Fibroblast of lung (primary cell): ENCODE measurements at regions not wholly inside any gene's neighbourhood (a gene's known extent, or its start where the extent isn't known, plus 50 kb on each side); places are given as distances from the start of the nearest gene placed in this dataset.
"Not testable (repeated sequence)": the region's sequence is repeated elsewhere in the genome, so short reads cannot be mapped to it uniquely, and the experiment has no call there.

Experiments
- DNase-seq, 2 donors: peaks; one replicate each; pipeline versions ENCODE4 v3.0.0 to v3.0.0-alpha.2; 2010; ENCODE audit warnings: low read depth in 2 of 2
- H2AFZ ChIP-seq: 2 replicates; pipeline ENCODE4 v1.5.1; 2012; ENCODE audit warnings: low read length, control low read depth, inconsistent platforms
- H3K27ac ChIP-seq: 2 replicates; pipeline ENCODE4 v1.5.1; 2011; ENCODE audit warnings: low read length, control low read depth; ENCODE audit not compliant: insufficient read depth
- H3K27me3 ChIP-seq: 2 replicates; pipeline ENCODE4 v1.5.1; 2011; ENCODE audit warnings: mild to moderate bottlenecking, low read length; ENCODE audit not compliant: control insufficient read depth, insufficient read depth
- H3K36me3 ChIP-seq: 2 replicates; pipeline ENCODE4 v1.5.1; 2011; ENCODE audit warnings: low read length; ENCODE audit not compliant: control insufficient read depth, insufficient read depth
- H3K4me1 ChIP-seq: 2 replicates; pipeline ENCODE4 v1.5.1; 2011; ENCODE audit warnings: low read length; ENCODE audit not compliant: control insufficient read depth, insufficient read depth; ENCODE audit errors: extremely low read depth
- H3K4me2 ChIP-seq: 2 replicates; pipeline ENCODE4 v1.5.1; 2011; ENCODE audit warnings: low read length, control low read depth; ENCODE audit not compliant: insufficient read depth; ENCODE audit errors: extremely low read depth
- H3K4me3 ChIP-seq, 4 experiments: fragments of 200-600 bp in 1 of 4; sonication (generic) in 1 of 4; replicated peaks in 1 of 4; 2 replicates each; pipeline ENCODE4 v1.5.1; 2011 to 2016; ENCODE audit warnings: low read length in 4 of 4, low read depth in 3 of 4, mild to moderate bottlenecking in 3 of 4, control low read depth in 2 of 4, inconsistent platforms in 1 of 4, mixed read lengths in 1 of 4; ENCODE audit not compliant: insufficient read depth in 1 of 4; ENCODE audit errors: control extremely low read depth in 1 of 4
- H3K79me2 ChIP-seq: 2 replicates; pipeline ENCODE4 v1.5.1; 2012; ENCODE audit warnings: mild to moderate bottlenecking, low read length, inconsistent platforms; ENCODE audit not compliant: control insufficient read depth, insufficient read depth
- H3K9ac ChIP-seq: 2 replicates; pipeline ENCODE4 v1.5.1; 2011; ENCODE audit warnings: mild to moderate bottlenecking, low read length, control low read depth; ENCODE audit not compliant: insufficient read depth
- H3K9me3 ChIP-seq: 2 replicates; pipeline ENCODE4 v1.5.1; 2012; ENCODE audit warnings: low read depth, low read length; ENCODE audit not compliant: control insufficient read depth, insufficient read depth
- H4K20me1 ChIP-seq: 2 replicates; pipeline ENCODE4 v1.5.1; 2011; ENCODE audit warnings: low read length; ENCODE audit not compliant: control insufficient read depth, insufficient read depth; ENCODE audit errors: extremely low read depth
- EZH2 ChIP-seq: IDR thresholded peaks from 2 replicates; pipeline ENCODE4 v1.5.1; 2012; ENCODE audit warnings: low read length, control low read depth, mild to moderate bottlenecking; ENCODE audit errors: missing control alignments
- TF ChIP-seq, protein P1 (sequence below), 2 donors: IDR thresholded peaks in 1 of 2; conservative IDR thresholded peaks in 1 of 2; 1 replicate in 1 of 2; 2 replicates in 1 of 2; pipeline ENCODE4 v1.5.1; 2011 to 2012; ENCODE audit warnings: low read length in 2 of 2, control low read depth in 1 of 2, inconsistent platforms in 1 of 2, low read depth in 1 of 2, mild to moderate bottlenecking in 1 of 2

DNA sequence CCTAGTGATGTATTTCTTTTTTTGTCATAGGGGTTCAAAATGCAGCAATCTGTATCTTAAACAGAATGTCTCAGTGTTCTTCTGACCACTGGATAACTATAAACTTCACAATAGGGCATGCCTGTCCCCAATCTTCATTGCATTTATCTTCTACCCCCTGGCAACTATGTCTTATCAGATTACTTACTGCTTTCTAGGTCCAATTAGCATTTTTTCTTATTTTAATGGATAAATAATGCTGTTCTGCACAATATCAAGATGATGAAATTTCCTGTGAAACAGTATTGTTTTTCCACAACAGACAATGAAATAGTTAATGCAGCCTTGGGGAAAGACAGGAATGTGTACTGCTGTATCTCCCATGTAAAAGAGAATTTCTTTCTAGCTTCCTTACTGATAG, 432.1 kb downstream of the NSUN3 start:
- Histone ChIP-seq H4K20me1 (no peaks in the 10 kb centered on the region), H3K4me2 (no peak overlapping the region), H3K4me1 (no peaks in the 10 kb centered on the region), H3K4me3 (no peak overlapping the region), H3K27me3 (no peaks in the 10 kb centered on the region), H3K36me3 (no peaks in the 10 kb centered on the region), H3K79me2 (no peaks in the 10 kb centered on the region), H2AFZ (no peak overlapping the region), H3K27ac (no peak overlapping the region), H3K9ac (no peak overlapping the region), H3K9me3 (no peaks in the 10 kb centered on the region)
- DNase-seq: no peak
- TF ChIP-seq, protein P1, sequence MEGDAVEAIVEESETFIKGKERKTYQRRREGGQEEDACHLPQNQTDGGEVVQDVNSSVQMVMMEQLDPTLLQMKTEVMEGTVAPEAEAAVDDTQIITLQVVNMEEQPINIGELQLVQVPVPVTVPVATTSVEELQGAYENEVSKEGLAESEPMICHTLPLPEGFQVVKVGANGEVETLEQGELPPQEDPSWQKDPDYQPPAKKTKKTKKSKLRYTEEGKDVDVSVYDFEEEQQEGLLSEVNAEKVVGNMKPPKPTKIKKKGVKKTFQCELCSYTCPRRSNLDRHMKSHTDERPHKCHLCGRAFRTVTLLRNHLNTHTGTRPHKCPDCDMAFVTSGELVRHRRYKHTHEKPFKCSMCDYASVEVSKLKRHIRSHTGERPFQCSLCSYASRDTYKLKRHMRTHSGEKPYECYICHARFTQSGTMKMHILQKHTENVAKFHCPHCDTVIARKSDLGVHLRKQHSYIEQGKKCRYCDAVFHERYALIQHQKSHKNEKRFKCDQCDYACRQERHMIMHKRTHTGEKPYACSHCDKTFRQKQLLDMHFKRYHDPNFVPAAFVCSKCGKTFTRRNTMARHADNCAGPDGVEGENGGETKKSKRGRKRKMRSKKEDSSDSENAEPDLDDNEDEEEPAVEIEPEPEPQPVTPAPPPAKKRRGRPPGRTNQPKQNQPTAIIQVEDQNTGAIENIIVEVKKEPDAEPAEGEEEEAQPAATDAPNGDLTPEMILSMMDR (conservative IDR thresholded peaks at IDR 0.05 in 1 of 2, IDR thresholded peaks at IDR 0.05 in 1 of 2; ENCODE audit: low read depth in 1 of 2, low read length in 2 of 2): no peak
- no peak for TF ChIP-seq EZH2

DNA sequence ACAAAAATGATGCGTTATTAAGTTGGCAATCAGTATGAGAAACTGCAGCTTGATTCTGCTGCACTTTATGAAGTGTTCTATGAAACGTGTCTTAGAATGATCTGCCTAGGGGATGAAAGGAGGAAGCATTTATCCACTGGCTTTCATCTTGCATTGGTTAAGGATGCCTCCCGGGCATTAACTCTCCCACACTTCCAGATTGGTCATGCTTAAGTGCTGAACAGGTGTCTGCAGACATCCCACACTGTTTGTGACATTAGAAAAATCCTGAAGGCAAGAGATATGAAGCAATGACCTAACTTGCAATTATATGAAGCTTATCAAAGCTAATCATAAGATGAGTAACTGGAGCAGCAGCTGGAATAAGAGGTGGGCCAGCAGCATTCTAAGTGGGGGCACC, 437.3 kb downstream of the NSUN3 start:
- Histone ChIP-seq H2AFZ (no peak overlapping the region), H3K27me3 (no peaks in the 10 kb centered on the region), H3K9ac (no peak overlapping the region), H3K36me3 (no peaks in the 10 kb centered on the region), H4K20me1 (no peaks in the 10 kb centered on the region), H3K4me3 (no peak overlapping the region), H3K4me2 (no peak overlapping the region), H3K9me3 (no peaks in the 10 kb centered on the region), H3K79me2 (no peaks in the 10 kb centered on the region), H3K27ac (no peak overlapping the region), H3K4me1 (no peaks in the 10 kb centered on the region)
- no peak for DNase-seq
- no peak for TF ChIP-seq EZH2
- TF ChIP-seq, protein P1 (conservative IDR thresholded peaks at IDR 0.05 in 1 of 2, IDR thresholded peaks at IDR 0.05 in 1 of 2; ENCODE audit: low read depth in 1 of 2, low read length in 2 of 2): no peak

DNA sequence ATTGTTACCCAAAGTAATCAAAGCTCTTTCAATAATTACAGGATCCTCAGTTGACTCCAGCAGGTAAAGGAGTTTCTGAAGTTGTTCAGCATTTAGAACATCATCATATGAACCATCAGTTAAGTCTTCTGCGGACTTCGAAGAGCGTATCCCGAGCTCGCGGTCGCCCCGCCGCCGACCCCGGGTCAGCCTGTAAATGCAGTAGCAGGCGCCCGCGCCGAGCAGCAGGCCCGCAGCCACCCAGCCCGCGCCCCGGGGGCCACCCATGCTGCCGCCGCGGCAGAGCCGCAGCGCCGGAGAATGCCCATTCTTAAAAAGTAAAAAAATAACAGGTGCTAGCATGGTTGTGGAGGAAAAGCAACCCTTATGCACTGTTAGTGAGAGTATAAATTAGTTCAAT, 444.5 kb downstream of the NSUN3 start:
- not testable (repeated sequence) for H3K9ac ChIP-seq

DNA sequence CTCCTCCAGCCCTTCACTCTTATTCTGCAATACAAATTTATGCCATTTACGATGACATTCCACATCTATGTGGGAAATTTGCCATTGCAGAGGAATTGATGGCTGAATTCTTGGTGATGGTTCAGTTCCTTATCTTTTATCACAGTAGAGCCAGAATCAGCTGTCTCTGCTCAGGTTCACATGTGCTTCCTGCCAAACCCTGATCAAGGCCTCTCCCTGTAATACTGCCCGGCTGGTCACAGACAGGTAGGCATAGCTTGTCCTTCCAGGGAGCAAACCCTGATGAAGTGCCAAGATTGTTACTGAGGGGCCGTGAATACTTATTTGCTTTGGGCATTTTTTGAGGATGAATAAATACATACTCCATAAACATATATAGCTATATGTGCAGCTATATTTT, 450.0 kb downstream of the NSUN3 start:
- no peak for TF ChIP-seq EZH2
- H3K27ac ChIP-seq: no peak overlapping the region
- H3K9ac ChIP-seq: no peak overlapping the region
- H3K27me3 ChIP-seq: no peaks in the 10 kb centered on the region
- no peak overlapping the region for H3K4me3 ChIP-seq
- no peaks in the 10 kb centered on the region for H3K9me3 ChIP-seq
- no peaks in the 10 kb centered on the region for H3K79me2 ChIP-seq
- H2AFZ ChIP-seq: no peak overlapping the region
- no peak for DNase-seq
- no peak overlapping the region for H3K4me2 ChIP-seq
- no peaks in the 10 kb centered on the region for H3K36me3 ChIP-seq
- H3K4me1 ChIP-seq: no peaks in the 10 kb centered on the region
- H4K20me1 ChIP-seq: no peaks in the 10 kb centered on the region

More for the DNA sequence above, 444.5 kb downstream of the NSUN3 start:
- H3K4me2 ChIP-seq, DNase-seq, H3K79me2 ChIP-seq, H3K4me1 ChIP-seq, H3K27ac ChIP-seq, H3K4me3 ChIP-seq, H3K36me3 ChIP-seq, H4K20me1 ChIP-seq, H2AFZ ChIP-seq, H3K9me3 ChIP-seq, H3K27me3 ChIP-seq: not testable (repeated sequence)
